UCSD-AML1 (cell line): ENCODE measurements at regions not wholly inside any gene's neighbourhood (a gene's known extent, or its start where the extent isn't known, plus 50 kb on each side); places are given as distances from the start of the nearest gene placed in this dataset.
"Not testable (repeated sequence)": the region's sequence is repeated elsewhere in the genome, so short reads cannot be mapped to it uniquely, and the experiment has no call there.

Experiments
- DNase-seq: peaks from one replicate; lab custom pipeline; 2025; ENCODE audit not compliant: unreplicated experiment; lab: John Stamatoyannopoulos, UW

DNA sequence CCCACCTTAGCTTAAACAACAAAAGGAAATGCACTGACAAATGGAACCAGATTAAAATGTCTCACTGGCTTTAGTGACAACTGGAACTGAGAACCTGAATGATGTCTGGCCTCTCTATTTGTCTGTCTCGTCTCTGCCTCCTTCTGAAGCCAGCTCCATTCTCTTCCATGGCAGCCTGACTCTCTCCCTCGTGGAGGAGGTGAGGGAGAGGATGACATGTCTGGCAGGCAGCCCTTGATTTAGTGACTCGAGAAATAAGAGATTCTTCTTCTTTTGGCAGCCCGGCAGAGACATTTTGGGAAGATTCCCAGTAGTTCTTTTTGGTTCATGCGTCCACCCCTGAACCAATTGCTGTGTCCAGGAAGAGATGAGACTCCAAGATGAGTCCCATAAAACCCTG is 131.7 kb downstream of the KLF5 start:
- no peak for DNase-seq

DNA sequence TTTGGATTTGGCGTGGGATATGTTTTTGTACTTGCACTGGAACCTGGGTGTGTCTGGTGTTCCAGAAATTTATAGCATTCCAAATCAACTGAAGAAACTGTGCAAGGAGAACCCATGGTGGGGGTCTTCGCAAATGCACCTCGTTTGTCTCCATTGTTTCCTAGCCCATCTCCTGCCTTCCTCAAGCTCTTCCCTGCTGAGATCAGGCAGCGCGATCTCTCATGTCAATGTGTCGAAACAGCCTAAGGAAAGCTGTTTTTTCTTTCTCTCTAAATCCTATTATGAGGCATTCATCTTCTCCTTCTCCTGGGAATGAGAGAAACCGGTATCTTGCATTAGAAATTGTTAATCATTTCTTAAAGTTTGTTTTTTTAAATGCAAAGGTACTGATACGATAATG is 131.0 kb downstream of the KLF5 start:
- DNase-seq, result no peak

GRCh38 chr13:73189362-73189761 is 130.6 kb downstream of the KLF5 start:
- no peak for DNase-seq

GRCh38 chr13:73187106-73187505 is 128.3 kb downstream of the KLF5 start:
- DNase-seq, result no peak

DNA sequence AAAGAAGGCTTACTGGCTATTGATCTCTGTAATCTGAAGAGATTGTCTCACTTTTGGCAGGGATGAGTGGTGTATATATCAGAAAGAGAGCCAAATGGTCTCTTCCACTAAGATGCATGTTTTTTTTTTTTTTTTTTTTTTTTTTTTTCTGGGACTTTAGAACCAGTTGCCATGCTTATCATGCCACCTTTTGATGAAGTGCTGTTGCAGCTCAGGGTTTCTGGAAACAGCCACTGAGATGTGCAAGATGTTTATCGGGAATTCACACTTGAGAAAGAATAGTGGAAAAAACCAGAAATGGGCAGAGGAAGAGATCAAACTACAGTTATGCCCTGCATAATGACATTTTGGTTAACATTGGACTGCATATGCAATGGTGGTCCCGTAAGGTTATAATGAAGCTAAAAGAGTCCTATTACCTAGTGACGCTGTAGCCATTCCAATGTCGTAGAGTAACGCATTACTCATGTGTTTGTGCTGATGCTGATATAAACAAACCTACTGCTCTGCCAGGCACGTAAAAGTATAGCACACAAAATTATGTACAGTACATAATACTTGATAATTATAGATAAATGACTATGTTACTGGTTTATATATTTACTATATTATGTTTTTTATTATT is 121.0 kb downstream of the KLF5 start:
- DNase-seq, result no peak

DNA sequence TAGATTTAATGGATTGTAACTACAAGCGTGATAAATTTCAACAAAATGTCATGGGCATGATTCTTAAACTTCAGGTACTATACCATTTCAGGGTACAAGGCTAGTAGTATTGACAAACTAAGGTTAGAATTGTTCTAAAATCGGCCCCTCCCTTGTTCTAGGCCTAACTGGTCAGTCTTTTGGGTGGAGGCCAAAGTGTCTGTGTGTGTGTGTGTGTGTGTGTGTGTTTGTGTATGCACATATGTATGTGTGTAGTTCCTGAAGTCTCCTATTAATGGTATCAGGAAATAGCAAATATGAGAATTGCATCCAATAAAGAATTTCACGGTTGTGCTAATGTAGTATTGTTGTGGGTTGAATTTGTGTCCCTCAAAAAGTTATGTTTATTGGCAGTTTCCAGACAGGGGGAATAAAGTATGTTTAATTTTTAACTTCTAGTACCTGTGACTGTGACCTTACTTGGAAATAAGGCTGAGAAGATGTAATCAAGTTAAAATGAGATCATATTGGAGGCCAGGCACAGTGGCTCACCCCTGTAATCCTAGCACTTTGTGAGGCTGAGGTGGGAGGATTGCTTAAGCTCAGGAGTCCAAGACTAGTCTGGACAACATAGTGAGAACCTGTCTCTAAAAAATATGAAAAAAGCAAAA is 119.2 kb downstream of the KLF5 start:
- no peak for DNase-seq

- no peak for DNase-seq
Measured at GRCh38 chr13:73177017-73177416, 118.2 kb downstream of the KLF5 start.

GRCh38 chr13:73174521-73175010 is 115.8 kb downstream of the KLF5 start:
- no peak for DNase-seq

DNA sequence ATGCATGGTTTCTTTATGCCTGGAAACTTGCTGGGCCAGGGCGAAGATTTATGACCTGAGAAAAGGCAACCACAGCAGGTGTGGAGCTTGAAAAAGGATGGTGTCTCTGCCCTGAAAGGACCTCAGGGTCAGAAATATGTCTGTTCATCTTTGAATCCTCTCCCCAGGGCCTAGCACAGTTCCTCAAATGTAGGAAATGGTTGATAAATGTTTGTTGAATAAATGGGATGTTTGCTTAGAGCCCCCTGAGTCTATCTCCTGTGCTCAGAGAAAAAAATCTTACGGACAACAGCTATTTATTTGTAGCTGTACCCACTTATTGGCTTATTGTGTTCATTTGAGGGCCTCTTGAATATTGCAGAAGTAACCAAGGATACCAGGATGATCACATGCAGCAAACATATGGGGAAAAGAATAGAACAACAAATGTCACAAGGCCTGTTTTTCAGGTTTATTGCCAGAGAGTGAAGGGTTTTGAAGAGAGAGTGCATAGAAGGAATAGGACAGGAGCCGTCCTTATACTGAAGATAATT is 114.5 kb downstream of the KLF5 start:
- no peak for DNase-seq

DNA sequence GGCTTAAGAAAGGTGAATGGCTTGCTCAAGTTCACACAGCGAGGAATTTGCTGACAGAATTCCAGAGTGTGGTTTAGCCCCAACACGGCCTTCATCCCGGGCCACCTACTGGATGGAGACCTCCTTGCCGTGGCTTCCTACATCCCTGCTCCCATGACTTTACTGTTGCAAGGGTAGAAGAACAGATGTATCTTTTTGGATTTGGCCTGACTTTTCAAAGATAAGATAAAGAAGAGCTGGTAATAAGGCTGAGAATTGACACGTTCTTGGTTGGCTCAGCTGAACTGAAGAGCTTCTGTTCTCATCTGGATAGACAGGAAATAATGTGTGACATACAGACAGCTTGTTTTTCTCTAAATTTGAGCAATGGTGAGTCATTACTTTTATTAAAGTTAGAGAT is 113.1 kb downstream of the KLF5 start:
- no peak for DNase-seq

DNA sequence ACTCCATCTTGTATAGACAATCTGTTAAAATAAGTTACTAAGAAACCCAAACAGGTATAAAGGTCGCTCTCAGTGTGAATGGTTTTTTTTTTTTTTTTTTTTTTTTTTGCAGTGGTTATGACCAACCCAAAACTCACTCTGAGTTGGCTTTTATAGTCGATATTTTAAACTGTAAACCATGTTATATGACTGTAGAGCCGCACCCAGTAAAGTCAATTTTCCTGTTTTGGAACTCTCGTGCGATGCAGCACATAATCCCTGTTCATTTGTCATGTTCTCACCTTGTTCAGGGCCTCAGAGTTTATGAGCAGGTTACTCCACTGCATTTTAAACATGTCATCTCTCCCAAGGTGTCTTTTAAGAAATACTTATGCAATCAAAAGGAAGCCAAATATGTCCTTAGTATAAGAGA is 112.5 kb downstream of the KLF5 start:
- DNase-seq, result no peak

GRCh38 chr13:73169971-73170370 is 111.2 kb downstream of the KLF5 start:
- no peak for DNase-seq

DNA sequence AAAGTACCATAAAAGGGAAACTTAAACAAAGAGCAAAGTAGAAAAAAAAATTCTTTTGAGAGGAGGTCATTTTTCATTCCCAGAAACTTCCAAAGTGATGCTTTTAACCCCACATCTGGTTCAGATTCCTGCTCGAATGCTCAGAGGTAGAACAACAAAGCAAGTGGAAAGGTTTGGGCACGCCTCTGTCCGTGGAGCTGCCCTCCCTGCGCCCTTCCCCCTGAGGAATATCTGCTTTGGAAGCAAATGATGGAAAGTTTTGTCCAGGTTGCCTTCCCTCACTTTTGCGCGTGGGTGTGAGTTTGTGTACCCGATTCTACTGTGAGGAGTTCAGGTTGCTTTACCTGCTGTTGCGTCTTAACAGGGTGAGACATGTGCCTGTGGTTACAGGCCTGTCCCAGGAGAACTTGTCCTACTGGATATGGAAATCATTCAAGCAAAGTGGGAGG is 110.2 kb downstream of the KLF5 start:
- DNase-seq, result no peak

GRCh38 chr13:73168226-73168952 is 109.6 kb downstream of the KLF5 start:
- DNase-seq, result no peak

GRCh38 chr13:73167028-73167820 is 108.4 kb downstream of the KLF5 start:
- no peak for DNase-seq

- no peak for DNase-seq
Measured at GRCh38 chr13:73166204-73166603, 107.4 kb downstream of the KLF5 start.

DNA sequence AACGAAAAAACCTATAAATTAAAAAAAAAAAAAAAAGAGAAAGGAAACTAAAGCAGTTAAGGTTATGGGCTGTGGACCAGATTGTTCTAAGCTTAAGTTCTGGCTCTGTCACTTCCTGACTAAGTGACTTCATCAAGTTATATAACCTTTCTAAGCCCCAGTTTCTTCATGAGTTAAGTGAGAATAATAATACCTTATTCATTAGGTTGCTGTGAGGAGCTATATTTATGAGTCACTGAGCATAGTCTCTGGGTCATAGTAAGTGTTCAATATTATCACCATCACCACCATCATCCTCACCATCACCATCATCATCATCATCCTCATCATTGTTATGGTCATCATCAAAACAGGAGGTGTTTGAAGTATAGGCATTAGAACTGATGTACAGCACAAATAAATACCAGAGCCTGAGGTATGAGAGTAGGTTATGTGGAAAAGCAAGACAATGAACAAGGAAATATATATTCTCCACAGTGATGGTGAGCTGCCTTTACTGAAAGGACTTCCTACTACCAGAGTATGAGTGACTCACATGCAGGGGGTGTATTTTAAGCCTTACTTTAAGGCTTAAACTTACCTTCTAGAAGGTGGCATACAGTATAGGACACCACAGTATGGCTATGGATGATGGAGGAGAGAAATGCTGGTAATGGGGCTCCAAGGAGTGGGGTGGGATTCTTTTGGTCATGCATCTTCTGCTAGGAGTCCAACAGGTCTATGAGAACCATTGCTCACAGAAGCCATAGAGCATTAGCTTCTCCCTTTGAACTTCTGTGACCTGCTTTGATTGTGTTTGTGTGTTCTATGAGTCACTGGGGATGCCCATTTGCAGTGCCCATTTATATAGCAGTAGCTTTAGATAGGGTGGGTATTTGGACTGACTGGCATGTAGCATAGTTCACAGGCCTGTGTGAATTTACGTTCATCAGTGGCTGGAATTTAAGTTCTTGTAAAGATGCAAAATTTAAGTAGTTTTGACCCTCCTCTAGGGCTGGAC is 104.4 kb downstream of the KLF5 start:
- no peak for DNase-seq

DNA sequence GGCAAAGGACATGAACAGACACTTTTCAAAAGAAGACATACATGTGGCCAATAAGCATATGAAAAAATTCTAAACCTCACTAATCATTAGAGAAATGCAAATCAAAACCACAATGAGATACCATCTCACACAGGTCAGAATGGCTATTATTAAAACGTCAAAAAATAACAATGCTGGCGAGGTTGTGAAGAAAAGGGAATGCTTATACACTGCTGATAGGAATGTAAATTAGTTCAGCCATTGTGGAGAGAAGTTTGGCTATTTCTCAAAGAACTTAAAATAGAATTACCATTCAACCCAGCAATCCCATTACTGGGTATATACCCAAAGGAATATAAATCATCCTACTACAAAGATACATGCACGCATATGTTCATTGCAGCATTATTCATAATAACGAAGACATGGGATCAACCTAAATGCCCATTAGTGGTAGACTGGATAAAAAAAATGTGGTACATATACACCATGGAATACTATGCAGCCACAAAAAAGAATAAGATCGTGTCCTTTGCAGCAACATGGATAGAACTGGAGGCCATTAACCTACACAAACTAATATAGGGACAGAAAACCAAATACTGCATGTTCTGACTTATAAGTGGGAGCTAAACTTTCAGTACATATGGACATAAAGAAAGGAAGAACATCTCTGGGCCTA is 101.7 kb downstream of the KLF5 start:
- DNase-seq, result not testable (repeated sequence)

DNA sequence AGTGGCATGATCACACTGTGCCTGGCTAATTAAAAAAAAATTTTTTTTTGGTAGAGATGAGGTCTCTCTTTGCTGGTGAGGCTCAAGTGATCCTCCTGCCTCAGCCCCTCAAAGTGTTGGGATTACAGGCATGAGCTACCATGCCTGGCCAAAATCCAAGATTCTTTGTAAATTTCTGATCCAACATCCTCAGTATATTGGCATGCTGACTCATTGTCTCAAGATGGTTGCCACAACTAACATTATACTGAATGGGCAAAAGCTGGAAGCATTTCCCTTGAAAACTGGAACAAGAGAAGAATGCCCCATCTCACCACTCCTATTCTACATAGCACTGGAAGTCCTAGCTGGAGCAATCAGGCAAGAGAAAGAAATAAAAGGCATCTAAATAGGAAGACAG is 100.0 kb downstream of the KLF5 start:
- no peak for DNase-seq
